Activated CD4-positive, alpha-beta T cell treated with anti-CD3 and anti-CD28 coated beads, Interleukin-2, amount 10 ng/mL, durations not matched to agents 7 days and 5 days (primary cell): ENCODE measurements at regions not wholly inside any gene's neighbourhood (a gene's known extent, or its start where the extent isn't known, plus 50 kb on each side); places are given as distances from the start of the nearest gene placed in this dataset.

Experiments
- CTCF ChIA-PET: fragments of 350-600 bp; sonication (Branson Sonifier 250); formaldehyde crosslinking; loops from one replicate; lab custom pipeline; 2021; ENCODE audit warnings: antibody characterized with exemption; lab: Charles Lee
- POLR2A ChIA-PET: fragments of 350-600 bp; sonication (Branson Sonifier 250); formaldehyde crosslinking; loops from one replicate; lab custom pipeline; 2021; ENCODE audit warnings: antibody characterized with exemption; lab: Charles Lee
- DNase-seq: peaks from one replicate; pipeline ENCODE4 v3.0.0-alpha.2; 2020
- H3K27ac Mint-ChIP-seq: one replicate; pipeline ENCODE4 v1.8.0; 2021; ENCODE audit warnings: mild to moderate bottlenecking, moderate library complexity, mixed read lengths
- H3K27me3 Mint-ChIP-seq: one replicate; pipeline ENCODE4 v1.8.0; 2021; ENCODE audit warnings: mixed read lengths
- H3K36me3 Mint-ChIP-seq: one replicate; pipeline ENCODE4 v1.8.0; 2021; ENCODE audit warnings: low read depth, mixed read lengths
- H3K4me1 Mint-ChIP-seq: one replicate; pipeline ENCODE4 v1.8.0; 2021; ENCODE audit warnings: mixed read lengths
- H3K4me3 Mint-ChIP-seq: one replicate; pipeline ENCODE4 v1.8.0; 2021; ENCODE audit warnings: mild to moderate bottlenecking, moderate library complexity, mixed read lengths
- H3K9me3 Mint-ChIP-seq: one replicate; pipeline ENCODE4 v1.8.0; 2021; ENCODE audit warnings: mixed read lengths

DNA sequence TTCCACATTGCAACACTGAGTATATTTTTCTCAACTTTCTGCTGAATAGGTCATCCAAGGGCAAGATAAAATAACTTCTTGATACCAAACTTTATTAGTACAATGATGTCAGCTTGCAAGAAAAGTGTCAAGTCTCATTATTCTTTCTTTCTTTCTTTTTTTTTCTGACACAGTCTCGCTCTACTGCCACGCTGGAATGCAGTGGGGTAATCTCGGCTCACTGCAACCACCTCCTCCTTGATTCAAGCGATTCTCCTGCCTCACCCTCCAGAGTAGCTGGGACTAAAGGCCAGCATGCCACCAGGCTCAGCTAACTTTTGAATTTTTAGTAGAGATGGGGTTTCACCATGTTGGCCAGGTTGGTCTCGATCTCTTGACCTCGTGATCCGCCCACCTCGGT, 523.4 kb downstream of the FSCB start:
- Mint-ChIP-seq H3K9me3 (peaks cover under 1% of the 10 kb centered on the region), H3K36me3 (no peaks in the 10 kb centered on the region), H3K4me1 (no peaks in the 10 kb centered on the region), H3K27ac (no peak overlapping the region), H3K4me3 (no peak overlapping the region), H3K27me3 (no peaks in the 10 kb centered on the region)
- CTCF ChIA-PET, result no interaction called here
- POLR2A ChIA-PET, result no interaction called here
- DNase-seq, result no peak

- H3K27ac Mint-ChIP-seq, result no peak overlapping the region
- POLR2A ChIA-PET, result no interaction called here
- DNase-seq, result no peak
- CTCF ChIA-PET, result no interaction called here
- no peaks in the 10 kb centered on the region for H3K36me3 Mint-ChIP-seq
- no peaks in the 10 kb centered on the region for H3K27me3 Mint-ChIP-seq
- H3K9me3 Mint-ChIP-seq, result peaks cover 2% of the 10 kb centered on the region
- no peaks in the 10 kb centered on the region for H3K4me1 Mint-ChIP-seq
- H3K4me3 Mint-ChIP-seq, result no peak overlapping the region
Measured at GRCh38 chr14:43981135-43981768, 525.8 kb downstream of the FSCB start.

DNA sequence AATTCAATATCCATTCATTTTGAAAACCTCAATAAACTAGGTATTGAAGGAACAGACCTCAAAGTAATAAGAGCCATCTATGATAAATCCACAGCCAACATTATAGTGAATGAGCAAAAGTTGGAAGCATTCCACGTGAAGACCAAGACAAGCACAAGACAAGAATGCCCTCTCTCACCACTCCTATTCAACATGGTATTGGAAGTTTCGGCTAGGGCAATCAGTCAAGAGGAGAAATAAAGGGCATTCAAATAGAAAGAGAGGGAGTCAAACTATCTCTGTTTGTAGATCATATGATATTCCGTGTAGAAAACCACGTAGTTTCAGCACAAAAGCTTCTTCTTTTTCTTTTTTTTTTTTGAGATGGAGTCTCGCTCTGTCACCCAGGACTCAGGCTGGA, 550.3 kb downstream of the FSCB start:
- H3K27me3 Mint-ChIP-seq, result no peaks in the 10 kb centered on the region
- no peak overlapping the region for H3K27ac Mint-ChIP-seq
- no peaks in the 10 kb centered on the region for H3K36me3 Mint-ChIP-seq
- no peak overlapping the region for H3K4me3 Mint-ChIP-seq
- CTCF ChIA-PET, result no interaction called here
- H3K9me3 Mint-ChIP-seq, result peaks cover 2% of the 10 kb centered on the region
- H3K4me1 Mint-ChIP-seq, result no peaks in the 10 kb centered on the region
- no peak for DNase-seq
- POLR2A ChIA-PET, result no interaction called here

GRCh38 chr14:43949400-43949799, 557.7 kb downstream of the FSCB start:
- no peaks in the 10 kb centered on the region for H3K36me3 Mint-ChIP-seq
- ChIA-PET POLR2A (no interaction called here), CTCF (interaction anchor here (0.6 kb wide), 1 partner anchor 24 kb away, joined by 3 read pairs; no protein-coding TSS in a partner anchor)
- DNase-seq, result no peak
- no peak overlapping the region for H3K4me3 Mint-ChIP-seq
- H3K9me3 Mint-ChIP-seq, result peaks cover 2% of the 10 kb centered on the region
- H3K4me1 Mint-ChIP-seq, result no peaks in the 10 kb centered on the region
- H3K27me3 Mint-ChIP-seq, result no peaks in the 10 kb centered on the region
- no peak overlapping the region for H3K27ac Mint-ChIP-seq

GRCh38 chr14:43939836-43940235, 567.2 kb downstream of the FSCB start:
- H3K4me3 Mint-ChIP-seq, result no peak overlapping the region
- CTCF ChIA-PET, result no interaction called here

GRCh38 chr14:43938588-43939281, 568.3 kb downstream of the FSCB start:
- no peak overlapping the region for H3K4me3 Mint-ChIP-seq
- DNase-seq, result no peak
- H3K36me3 Mint-ChIP-seq, result no peaks in the 10 kb centered on the region
- H3K9me3 Mint-ChIP-seq, result peaks cover 10% of the 10 kb centered on the region
- POLR2A ChIA-PET, result no interaction called here
- no peaks in the 10 kb centered on the region for H3K27me3 Mint-ChIP-seq
- CTCF ChIA-PET, result no interaction called here
- no peaks in the 10 kb centered on the region for H3K4me1 Mint-ChIP-seq
- no peak overlapping the region for H3K27ac Mint-ChIP-seq

More at GRCh38 chr14:43939836-43940235, 567.2 kb downstream of the FSCB start:
- Mint-ChIP-seq H3K9me3 (peaks cover 10% of the 10 kb centered on the region), H3K4me1 (no peaks in the 10 kb centered on the region), H3K27ac (no peak overlapping the region), H3K27me3 (no peaks in the 10 kb centered on the region), H3K36me3 (no peaks in the 10 kb centered on the region)
- no peak for DNase-seq
- POLR2A ChIA-PET, result no interaction called here

- Mint-ChIP-seq H3K9me3 (peaks cover 8% of the 10 kb centered on the region), H3K36me3 (no peaks in the 10 kb centered on the region), H3K4me1 (no peaks in the 10 kb centered on the region), H3K4me3 (no peak overlapping the region), H3K27me3 (no peaks in the 10 kb centered on the region), H3K27ac (no peak overlapping the region)
- ChIA-PET CTCF (no interaction called here), POLR2A (no interaction called here)
- no peak for DNase-seq
Measured at GRCh38 chr14:43937001-43937400, 570.1 kb downstream of the FSCB start.

GRCh38 chr14:43934102-43934501, 573.0 kb downstream of the FSCB start:
- no peak overlapping the region for H3K27ac Mint-ChIP-seq
- no peaks in the 10 kb centered on the region for H3K27me3 Mint-ChIP-seq
- H3K4me3 Mint-ChIP-seq, result no peak overlapping the region
- peaks cover 2% of the 10 kb centered on the region for H3K9me3 Mint-ChIP-seq
- ChIA-PET POLR2A (no interaction called here), CTCF (no interaction called here)
- H3K4me1 Mint-ChIP-seq, result no peaks in the 10 kb centered on the region
- no peaks in the 10 kb centered on the region for H3K36me3 Mint-ChIP-seq
- no peak for DNase-seq

DNA sequence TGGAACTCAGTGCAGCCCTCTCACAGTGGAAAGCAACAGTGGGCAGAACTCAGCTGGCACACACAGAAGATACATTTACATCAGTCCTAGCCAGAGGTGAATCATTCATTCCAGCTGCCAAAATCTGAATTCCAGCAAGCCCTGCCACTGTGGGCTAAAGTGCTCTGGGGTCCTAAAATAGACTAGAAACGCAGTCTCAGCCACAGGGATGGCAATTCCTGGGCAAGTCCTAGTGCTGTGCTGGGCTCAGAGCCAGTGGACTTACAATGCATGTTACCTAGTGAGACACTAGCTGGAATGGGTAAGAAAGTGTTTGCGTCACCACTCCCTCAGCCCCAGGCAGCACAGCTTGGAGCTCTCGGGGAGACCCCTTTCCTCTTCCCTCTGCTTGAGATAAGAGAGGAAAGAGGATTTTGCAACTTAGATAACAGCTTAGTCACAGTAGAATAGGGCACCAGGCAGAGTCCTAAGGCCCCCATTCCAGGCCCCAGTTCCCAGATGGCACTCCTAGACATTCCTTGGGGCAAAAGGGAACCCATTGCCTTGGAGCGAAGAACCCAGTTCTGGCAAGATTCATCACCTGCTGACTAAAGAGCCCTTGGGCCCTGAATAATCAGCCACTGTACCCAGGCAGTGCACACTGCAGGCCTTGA, 592.9 kb downstream of the FSCB start:
- no peak overlapping the region for H3K27ac Mint-ChIP-seq
- H3K9me3 Mint-ChIP-seq, result peaks cover under 1% of the 10 kb centered on the region
- no peaks in the 10 kb centered on the region for H3K4me1 Mint-ChIP-seq
- H3K36me3 Mint-ChIP-seq, result no peaks in the 10 kb centered on the region
- no peak overlapping the region for H3K4me3 Mint-ChIP-seq
- no peaks in the 10 kb centered on the region for H3K27me3 Mint-ChIP-seq
- DNase-seq, result no peak
- ChIA-PET CTCF (no interaction called here), POLR2A (no interaction called here)

- ChIA-PET CTCF (no interaction called here), POLR2A (no interaction called here)
- Mint-ChIP-seq H3K4me1 (no peaks in the 10 kb centered on the region), H3K27me3 (no peaks in the 10 kb centered on the region), H3K4me3 (no peak overlapping the region), H3K27ac (no peak overlapping the region), H3K9me3 (peaks cover 3% of the 10 kb centered on the region), H3K36me3 (no peaks in the 10 kb centered on the region)
- DNase-seq, result no peak
Measured at GRCh38 chr14:43903209-43903608, 603.9 kb downstream of the FSCB start.

DNA sequence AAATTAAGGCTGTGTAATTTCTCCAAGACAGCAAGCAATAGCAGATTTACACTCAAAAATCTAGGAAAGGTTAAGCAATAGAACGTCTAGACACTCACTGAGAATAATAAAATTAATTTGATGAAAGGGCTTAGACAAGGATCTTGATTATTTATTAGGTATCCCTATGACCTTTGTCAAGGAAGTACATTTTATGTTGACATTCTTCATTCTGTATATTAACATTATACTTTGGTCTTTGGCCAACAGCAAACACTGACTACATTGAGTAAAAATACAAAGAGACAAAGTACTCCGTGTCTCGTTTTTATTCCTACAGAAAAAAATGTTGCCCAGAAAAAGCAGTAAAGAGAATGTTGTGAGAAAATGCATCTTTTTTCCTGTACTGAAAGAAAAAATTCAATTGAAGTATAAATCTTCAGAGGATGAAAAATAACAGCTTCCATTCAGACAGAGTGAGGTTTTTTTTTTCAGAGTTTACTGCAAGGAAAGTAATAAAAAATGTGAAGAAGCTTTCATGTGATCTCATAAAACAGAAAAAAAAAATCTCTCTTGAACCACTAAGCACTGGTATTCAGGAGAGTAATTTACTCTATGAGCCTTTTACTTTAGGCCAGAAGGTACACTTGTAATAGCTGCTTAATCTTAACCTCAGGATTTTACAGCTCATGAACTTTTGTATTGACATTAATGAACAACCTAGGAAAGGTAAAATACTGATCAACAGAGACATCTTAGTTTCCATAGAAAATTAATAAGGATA, 605.0 kb downstream of the FSCB start:
- H3K9me3 Mint-ChIP-seq, result peaks cover 3% of the 10 kb centered on the region
- H3K27me3 Mint-ChIP-seq, result no peaks in the 10 kb centered on the region
- H3K4me3 Mint-ChIP-seq, result no peak overlapping the region
- H3K4me1 Mint-ChIP-seq, result no peaks in the 10 kb centered on the region
- CTCF ChIA-PET, result no interaction called here
- POLR2A ChIA-PET, result no interaction called here
- H3K36me3 Mint-ChIP-seq, result no peaks in the 10 kb centered on the region
- no peak overlapping the region for H3K27ac Mint-ChIP-seq
- no peak for DNase-seq

GRCh38 chr14:43900173-43900655, 606.9 kb downstream of the FSCB start:
- no peak for DNase-seq
- no peak overlapping the region for H3K4me3 Mint-ChIP-seq
- POLR2A ChIA-PET, result no interaction called here
- H3K9me3 Mint-ChIP-seq, result no peaks in the 10 kb centered on the region
- no peaks in the 10 kb centered on the region for H3K36me3 Mint-ChIP-seq
- CTCF ChIA-PET, result no interaction called here
- H3K27me3 Mint-ChIP-seq, result no peaks in the 10 kb centered on the region
- no peaks in the 10 kb centered on the region for H3K4me1 Mint-ChIP-seq
- H3K27ac Mint-ChIP-seq, result no peak overlapping the region

DNA sequence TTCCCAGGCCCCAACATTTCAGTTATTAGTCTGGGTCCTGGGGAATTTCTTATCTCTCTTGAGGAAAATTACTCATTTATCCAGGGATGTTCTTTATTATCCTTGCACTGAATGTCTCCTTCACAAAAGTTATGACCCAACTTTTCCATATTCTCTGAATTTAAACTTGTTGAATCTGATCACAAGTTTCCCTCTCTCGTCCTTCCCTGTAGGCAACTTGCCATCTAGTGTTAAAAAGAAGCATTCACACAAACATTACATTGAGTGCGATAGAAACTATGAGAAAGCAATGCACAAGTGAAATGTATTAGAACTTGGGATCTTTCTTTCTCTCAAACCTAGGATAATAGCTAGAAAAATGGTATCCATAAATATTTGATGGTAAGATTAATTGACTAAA, 608.4 kb downstream of the FSCB start:
- no peak for DNase-seq
- Mint-ChIP-seq H3K4me1 (no peaks in the 10 kb centered on the region), H3K27ac (no peak overlapping the region), H3K9me3 (no peaks in the 10 kb centered on the region), H3K27me3 (no peaks in the 10 kb centered on the region), H3K36me3 (no peaks in the 10 kb centered on the region), H3K4me3 (no peak overlapping the region)
- ChIA-PET POLR2A (no interaction called here), CTCF (no interaction called here)
